Vagina (tissue), 2 donors: ENCODE measurements at regions not wholly inside any gene's neighbourhood (a gene's known extent, or its start where the extent isn't known, plus 50 kb on each side); places are given as distances from the start of the nearest gene placed in this dataset.

Source experiments
- DNase-seq, 2 donors: peaks; one replicate each; pipeline ENCODE4 v3.0.0-alpha.2; 2017; ENCODE audit errors: extremely low spot score in 2 of 2
- H3K27ac ChIP-seq: fragments of 200-600 bp; sonication (generic); one replicate; pipeline ENCODE4 v1.5.1; 2019
- H3K27me3 ChIP-seq: fragments of 200-600 bp; sonication (generic); one replicate; pipeline ENCODE4 v1.5.1; 2019
- H3K36me3 ChIP-seq, 2 donors: fragments of 200-600 bp; sonication (generic); one replicate each; pipeline ENCODE4 v1.5.1; 2017 to 2019
- H3K4me1 ChIP-seq: fragments of 200-600 bp; sonication (generic); one replicate; pipeline ENCODE4 v1.5.1; 2019
- H3K4me3 ChIP-seq, 2 donors: fragments of 200-600 bp; sonication (generic); 1 replicate in 1 of 2; 2 replicates in 1 of 2; pipeline ENCODE4 v1.5.1; 2016 to 2019
- H3K9me3 ChIP-seq: fragments of 200-600 bp; sonication (generic); one replicate; pipeline ENCODE4 v1.5.1; 2019
- POLR2A ChIP-seq, 2 donors: fragments of 450-650 bp; IDR thresholded peaks; one replicate each; pipeline ENCODE4 v1.6.1; 2017; ENCODE audit warnings: antibody characterized with exemption in 2 of 2, mild to moderate bottlenecking in 2 of 2, moderate library complexity in 2 of 2
- POLR2AphosphoS5 ChIP-seq, 2 donors: sonication (generic); formaldehyde crosslinking; IDR thresholded peaks; one replicate each; pipeline ENCODE4 v1.9.0; 2017; ENCODE audit warnings: antibody characterized with exemption in 2 of 2, mild to moderate bottlenecking in 2 of 2, low read depth in 1 of 2; ENCODE audit not compliant: insufficient read depth in 1 of 2
- intact Hi-C: fragments of 100-400 bp; cut with DNase I; formaldehyde crosslinking; loops from one replicate; pipeline ENCODE4 v1.15.1; 2023
- TF ChIP-seq, protein P1 (sequence below), 3 experiments: fragments of 450-650 bp in 2 of 3; fragments of 200-600 bp in 1 of 3; sonication (generic) in 1 of 3; IDR thresholded peaks; one replicate each; pipeline ENCODE4 v1.5.1; 2017 to 2019; ENCODE audit warnings: antibody characterized with exemption in 3 of 3, mild to moderate bottlenecking in 2 of 3, moderate library complexity in 2 of 3

DNA sequence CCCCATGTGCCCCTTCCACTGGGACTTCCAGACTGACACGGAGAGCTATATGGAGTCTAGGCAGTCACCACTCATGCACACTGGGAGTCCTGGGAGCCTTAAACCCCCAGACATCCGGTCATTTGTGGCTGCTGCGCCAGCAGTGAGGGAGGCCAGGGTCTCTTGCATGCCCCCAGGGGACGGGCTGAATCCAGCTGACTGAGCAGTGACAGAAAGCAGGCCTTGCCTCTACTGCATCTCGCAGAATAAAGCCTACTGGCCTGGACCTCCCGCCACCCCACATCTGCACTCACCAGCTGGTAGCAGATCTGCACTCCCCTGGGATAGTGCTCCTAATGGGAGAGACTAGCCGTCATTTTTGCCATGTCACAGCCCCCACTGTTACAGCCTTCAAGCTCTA is 1234.2 kb downstream of the FAM133A start:
- no peaks in the 10 kb centered on the region for H3K4me1 ChIP-seq
- H3K27ac ChIP-seq, result no peak overlapping the region
- H3K9me3 ChIP-seq, result no peaks in the 10 kb centered on the region
- peak in 1 of 2 donors; percentile 77 for DNase-seq
- TF ChIP-seq, protein P1, sequence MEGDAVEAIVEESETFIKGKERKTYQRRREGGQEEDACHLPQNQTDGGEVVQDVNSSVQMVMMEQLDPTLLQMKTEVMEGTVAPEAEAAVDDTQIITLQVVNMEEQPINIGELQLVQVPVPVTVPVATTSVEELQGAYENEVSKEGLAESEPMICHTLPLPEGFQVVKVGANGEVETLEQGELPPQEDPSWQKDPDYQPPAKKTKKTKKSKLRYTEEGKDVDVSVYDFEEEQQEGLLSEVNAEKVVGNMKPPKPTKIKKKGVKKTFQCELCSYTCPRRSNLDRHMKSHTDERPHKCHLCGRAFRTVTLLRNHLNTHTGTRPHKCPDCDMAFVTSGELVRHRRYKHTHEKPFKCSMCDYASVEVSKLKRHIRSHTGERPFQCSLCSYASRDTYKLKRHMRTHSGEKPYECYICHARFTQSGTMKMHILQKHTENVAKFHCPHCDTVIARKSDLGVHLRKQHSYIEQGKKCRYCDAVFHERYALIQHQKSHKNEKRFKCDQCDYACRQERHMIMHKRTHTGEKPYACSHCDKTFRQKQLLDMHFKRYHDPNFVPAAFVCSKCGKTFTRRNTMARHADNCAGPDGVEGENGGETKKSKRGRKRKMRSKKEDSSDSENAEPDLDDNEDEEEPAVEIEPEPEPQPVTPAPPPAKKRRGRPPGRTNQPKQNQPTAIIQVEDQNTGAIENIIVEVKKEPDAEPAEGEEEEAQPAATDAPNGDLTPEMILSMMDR (IDR thresholded peaks at IDR 0.05), result no peak
- TF ChIP-seq POLR2A (IDR thresholded peaks at IDR 0.05), result no peak
- no peak for TF ChIP-seq POLR2AphosphoS5 (IDR thresholded peaks at IDR 0.05; ENCODE audit: insufficient read depth in 1 of 2, low read depth in 1 of 2)
- H3K36me3 ChIP-seq, result no peaks in the 10 kb centered on the region
- no peaks in the 10 kb centered on the region for H3K27me3 ChIP-seq
- intact Hi-C loops, result no loop called here
- H3K4me3 ChIP-seq, result no peak overlapping the region

DNA sequence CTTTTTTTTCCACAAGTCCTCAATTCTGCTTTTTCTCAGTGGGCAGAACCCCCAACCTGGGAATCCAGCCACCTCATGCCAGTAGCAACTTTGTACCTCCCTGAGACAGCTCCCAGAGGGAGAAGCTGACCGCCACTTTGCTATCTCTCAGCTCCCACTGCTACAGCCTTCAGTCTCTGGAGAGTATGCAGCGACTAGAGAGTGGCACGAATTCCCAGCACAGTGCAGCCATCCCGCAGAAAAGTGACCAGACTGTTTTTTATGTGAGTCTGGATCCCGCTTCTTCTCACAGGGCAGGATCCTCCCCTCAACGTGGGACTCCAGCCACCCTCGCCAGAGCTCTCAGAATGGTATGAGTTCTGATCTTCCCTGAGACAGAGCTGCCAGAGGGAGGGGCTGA is 1234.6 kb downstream of the FAM133A start:
- H3K36me3 ChIP-seq, result no peaks in the 10 kb centered on the region
- H3K9me3 ChIP-seq, result no peaks in the 10 kb centered on the region
- H3K4me1 ChIP-seq, result no peaks in the 10 kb centered on the region
- no peaks in the 10 kb centered on the region for H3K27me3 ChIP-seq
- intact Hi-C loops, result no loop called here
- H3K4me3 ChIP-seq, result no peak overlapping the region
- TF ChIP-seq, protein P1 (IDR thresholded peaks at IDR 0.05), result no peak
- TF ChIP-seq POLR2A (IDR thresholded peaks at IDR 0.05) (no peak), POLR2AphosphoS5 (IDR thresholded peaks at IDR 0.05; ENCODE audit: insufficient read depth in 1 of 2, low read depth in 1 of 2) (no peak)
- no peak overlapping the region for H3K27ac ChIP-seq
- DNase-seq, result no peak

DNA sequence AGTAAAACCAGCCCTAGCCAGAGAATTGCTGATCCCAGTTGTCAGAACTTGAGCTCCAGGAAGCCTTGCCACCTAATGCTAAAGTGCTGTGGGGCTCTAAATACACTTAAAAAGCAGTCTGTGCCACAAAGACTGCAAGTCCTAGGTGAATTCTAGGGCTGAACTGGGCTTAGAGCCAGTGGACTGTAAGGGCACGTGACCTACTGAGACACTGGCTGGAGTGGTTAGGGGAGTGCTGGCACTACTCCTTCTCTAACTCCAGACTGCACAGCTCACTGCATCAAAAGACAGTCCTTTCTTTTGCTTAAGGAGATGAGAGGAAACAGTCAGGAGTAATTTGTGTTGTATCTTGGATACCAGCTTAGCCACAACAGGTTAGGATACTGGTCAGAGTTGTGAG is 1240.2 kb downstream of the FAM133A start:
- TF ChIP-seq, protein P1 (IDR thresholded peaks at IDR 0.05), result no peak
- TF ChIP-seq POLR2AphosphoS5 (IDR thresholded peaks at IDR 0.05; ENCODE audit: insufficient read depth in 1 of 2, low read depth in 1 of 2) (no peak), POLR2A (IDR thresholded peaks at IDR 0.05) (no peak)
- no peak overlapping the region for H3K27ac ChIP-seq
- H3K9me3 ChIP-seq, result no peaks in the 10 kb centered on the region
- intact Hi-C loops, result no loop called here
- no peaks in the 10 kb centered on the region for H3K27me3 ChIP-seq
- no peaks in the 10 kb centered on the region for H3K36me3 ChIP-seq
- no peak for DNase-seq
- H3K4me3 ChIP-seq, result no peak overlapping the region
- H3K4me1 ChIP-seq, result no peaks in the 10 kb centered on the region

DNA sequence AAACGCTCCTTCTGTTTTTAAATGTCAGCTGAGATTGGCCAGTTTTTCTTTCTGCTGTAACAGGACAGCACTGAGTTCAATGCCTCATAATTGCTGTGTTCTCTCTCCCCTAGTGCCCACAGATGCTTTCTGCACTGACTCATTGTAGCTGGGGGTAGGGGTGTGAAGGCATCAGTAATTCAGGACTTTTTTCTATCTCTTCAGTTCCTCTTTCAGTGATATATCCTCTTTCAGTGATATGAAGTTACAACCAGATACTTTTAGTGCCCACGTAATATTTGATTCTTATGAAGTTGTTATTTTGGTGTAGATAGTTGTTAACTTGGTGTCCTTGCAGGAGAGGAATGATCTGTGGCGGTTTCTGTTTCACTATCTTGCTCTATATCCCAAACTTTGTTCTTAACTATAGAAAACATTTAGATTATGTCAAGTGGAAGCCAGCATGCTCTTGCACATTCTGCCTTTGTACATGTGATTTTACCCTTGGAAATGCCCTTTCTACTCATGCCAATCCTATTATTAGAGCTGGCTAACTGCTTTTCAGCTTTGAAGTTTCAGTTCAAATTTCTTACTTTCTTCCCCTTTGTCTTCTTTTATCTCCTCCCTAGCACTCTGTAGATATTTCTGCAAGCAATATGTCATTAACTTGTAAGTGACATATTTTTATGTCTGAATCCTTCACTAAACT is 1258.4 kb downstream of the FAM133A start:
- intact Hi-C loops, result no loop called here
- TF ChIP-seq, protein P1 (IDR thresholded peaks at IDR 0.05), result no peak
- TF ChIP-seq POLR2AphosphoS5 (IDR thresholded peaks at IDR 0.05; ENCODE audit: insufficient read depth in 1 of 2, low read depth in 1 of 2), result no peak
- no peak for TF ChIP-seq POLR2A (IDR thresholded peaks at IDR 0.05)
- no peaks in the 10 kb centered on the region for H3K27me3 ChIP-seq
- no peak overlapping the region for H3K4me3 ChIP-seq
- no peak for DNase-seq
- H3K36me3 ChIP-seq, result no peaks in the 10 kb centered on the region
- H3K4me1 ChIP-seq, result no peaks in the 10 kb centered on the region
- no peaks in the 10 kb centered on the region for H3K9me3 ChIP-seq
- no peak overlapping the region for H3K27ac ChIP-seq

DNA sequence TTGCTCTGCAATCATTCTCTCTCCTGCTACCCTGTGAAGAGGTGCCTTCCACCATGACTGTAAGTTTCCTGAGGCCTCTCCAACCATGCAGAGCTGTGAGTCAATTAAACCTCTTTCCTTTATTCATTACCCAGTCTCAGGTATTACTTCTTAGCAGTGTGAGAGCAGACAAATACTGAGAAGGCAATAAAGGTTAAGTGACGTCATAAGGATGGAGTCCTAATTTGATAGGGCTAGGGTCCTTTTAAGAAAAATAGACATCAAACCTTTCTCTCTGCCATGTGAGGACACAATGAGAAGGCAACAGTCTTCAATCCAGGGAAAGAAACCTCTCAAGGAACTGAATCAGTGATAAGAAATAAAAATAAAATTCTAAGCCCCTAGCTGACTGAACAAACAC is 1262.7 kb downstream of the FAM133A start:
- no peaks in the 10 kb centered on the region for H3K9me3 ChIP-seq
- TF ChIP-seq, protein P1 (IDR thresholded peaks at IDR 0.05), result no peak
- TF ChIP-seq POLR2AphosphoS5 (IDR thresholded peaks at IDR 0.05; ENCODE audit: insufficient read depth in 1 of 2, low read depth in 1 of 2) (no peak), POLR2A (IDR thresholded peaks at IDR 0.05) (no peak)
- intact Hi-C loops, result no loop called here
- no peaks in the 10 kb centered on the region for H3K27me3 ChIP-seq
- no peak overlapping the region for H3K4me3 ChIP-seq
- no peak for DNase-seq
- H3K4me1 ChIP-seq, result no peaks in the 10 kb centered on the region
- no peak overlapping the region for H3K27ac ChIP-seq
- H3K36me3 ChIP-seq, result no peaks in the 10 kb centered on the region
